H1 (cell line): ENCODE measurements at regions not wholly inside any gene's neighbourhood (a gene's known extent, or its start where the extent isn't known, plus 50 kb on each side); places are given as distances from the start of the nearest gene placed in this dataset.

Experiments
- CHD1 ChIP-seq: IDR thresholded peaks from 2 replicates; pipeline ENCODE4 v1.6.1; 2012; ENCODE audit warnings: low read depth, low read length, improper control_type of control experiment
- TF ChIP-seq, protein P1 (sequence below): fragments of 300-600 bp; sonication (generic); IDR thresholded peaks from 2 replicates; pipeline ENCODE4 v1.7.1; 2012; ENCODE audit warnings: low read length, moderate library complexity, mild to moderate bottlenecking, inconsistent platforms; ENCODE audit not compliant: insufficient replicate concordance

GRCh38 chr2:222806526-222807137 is 54.2 kb upstream of the ACSL3 start (continued):
- TF ChIP-seq, protein P1, sequence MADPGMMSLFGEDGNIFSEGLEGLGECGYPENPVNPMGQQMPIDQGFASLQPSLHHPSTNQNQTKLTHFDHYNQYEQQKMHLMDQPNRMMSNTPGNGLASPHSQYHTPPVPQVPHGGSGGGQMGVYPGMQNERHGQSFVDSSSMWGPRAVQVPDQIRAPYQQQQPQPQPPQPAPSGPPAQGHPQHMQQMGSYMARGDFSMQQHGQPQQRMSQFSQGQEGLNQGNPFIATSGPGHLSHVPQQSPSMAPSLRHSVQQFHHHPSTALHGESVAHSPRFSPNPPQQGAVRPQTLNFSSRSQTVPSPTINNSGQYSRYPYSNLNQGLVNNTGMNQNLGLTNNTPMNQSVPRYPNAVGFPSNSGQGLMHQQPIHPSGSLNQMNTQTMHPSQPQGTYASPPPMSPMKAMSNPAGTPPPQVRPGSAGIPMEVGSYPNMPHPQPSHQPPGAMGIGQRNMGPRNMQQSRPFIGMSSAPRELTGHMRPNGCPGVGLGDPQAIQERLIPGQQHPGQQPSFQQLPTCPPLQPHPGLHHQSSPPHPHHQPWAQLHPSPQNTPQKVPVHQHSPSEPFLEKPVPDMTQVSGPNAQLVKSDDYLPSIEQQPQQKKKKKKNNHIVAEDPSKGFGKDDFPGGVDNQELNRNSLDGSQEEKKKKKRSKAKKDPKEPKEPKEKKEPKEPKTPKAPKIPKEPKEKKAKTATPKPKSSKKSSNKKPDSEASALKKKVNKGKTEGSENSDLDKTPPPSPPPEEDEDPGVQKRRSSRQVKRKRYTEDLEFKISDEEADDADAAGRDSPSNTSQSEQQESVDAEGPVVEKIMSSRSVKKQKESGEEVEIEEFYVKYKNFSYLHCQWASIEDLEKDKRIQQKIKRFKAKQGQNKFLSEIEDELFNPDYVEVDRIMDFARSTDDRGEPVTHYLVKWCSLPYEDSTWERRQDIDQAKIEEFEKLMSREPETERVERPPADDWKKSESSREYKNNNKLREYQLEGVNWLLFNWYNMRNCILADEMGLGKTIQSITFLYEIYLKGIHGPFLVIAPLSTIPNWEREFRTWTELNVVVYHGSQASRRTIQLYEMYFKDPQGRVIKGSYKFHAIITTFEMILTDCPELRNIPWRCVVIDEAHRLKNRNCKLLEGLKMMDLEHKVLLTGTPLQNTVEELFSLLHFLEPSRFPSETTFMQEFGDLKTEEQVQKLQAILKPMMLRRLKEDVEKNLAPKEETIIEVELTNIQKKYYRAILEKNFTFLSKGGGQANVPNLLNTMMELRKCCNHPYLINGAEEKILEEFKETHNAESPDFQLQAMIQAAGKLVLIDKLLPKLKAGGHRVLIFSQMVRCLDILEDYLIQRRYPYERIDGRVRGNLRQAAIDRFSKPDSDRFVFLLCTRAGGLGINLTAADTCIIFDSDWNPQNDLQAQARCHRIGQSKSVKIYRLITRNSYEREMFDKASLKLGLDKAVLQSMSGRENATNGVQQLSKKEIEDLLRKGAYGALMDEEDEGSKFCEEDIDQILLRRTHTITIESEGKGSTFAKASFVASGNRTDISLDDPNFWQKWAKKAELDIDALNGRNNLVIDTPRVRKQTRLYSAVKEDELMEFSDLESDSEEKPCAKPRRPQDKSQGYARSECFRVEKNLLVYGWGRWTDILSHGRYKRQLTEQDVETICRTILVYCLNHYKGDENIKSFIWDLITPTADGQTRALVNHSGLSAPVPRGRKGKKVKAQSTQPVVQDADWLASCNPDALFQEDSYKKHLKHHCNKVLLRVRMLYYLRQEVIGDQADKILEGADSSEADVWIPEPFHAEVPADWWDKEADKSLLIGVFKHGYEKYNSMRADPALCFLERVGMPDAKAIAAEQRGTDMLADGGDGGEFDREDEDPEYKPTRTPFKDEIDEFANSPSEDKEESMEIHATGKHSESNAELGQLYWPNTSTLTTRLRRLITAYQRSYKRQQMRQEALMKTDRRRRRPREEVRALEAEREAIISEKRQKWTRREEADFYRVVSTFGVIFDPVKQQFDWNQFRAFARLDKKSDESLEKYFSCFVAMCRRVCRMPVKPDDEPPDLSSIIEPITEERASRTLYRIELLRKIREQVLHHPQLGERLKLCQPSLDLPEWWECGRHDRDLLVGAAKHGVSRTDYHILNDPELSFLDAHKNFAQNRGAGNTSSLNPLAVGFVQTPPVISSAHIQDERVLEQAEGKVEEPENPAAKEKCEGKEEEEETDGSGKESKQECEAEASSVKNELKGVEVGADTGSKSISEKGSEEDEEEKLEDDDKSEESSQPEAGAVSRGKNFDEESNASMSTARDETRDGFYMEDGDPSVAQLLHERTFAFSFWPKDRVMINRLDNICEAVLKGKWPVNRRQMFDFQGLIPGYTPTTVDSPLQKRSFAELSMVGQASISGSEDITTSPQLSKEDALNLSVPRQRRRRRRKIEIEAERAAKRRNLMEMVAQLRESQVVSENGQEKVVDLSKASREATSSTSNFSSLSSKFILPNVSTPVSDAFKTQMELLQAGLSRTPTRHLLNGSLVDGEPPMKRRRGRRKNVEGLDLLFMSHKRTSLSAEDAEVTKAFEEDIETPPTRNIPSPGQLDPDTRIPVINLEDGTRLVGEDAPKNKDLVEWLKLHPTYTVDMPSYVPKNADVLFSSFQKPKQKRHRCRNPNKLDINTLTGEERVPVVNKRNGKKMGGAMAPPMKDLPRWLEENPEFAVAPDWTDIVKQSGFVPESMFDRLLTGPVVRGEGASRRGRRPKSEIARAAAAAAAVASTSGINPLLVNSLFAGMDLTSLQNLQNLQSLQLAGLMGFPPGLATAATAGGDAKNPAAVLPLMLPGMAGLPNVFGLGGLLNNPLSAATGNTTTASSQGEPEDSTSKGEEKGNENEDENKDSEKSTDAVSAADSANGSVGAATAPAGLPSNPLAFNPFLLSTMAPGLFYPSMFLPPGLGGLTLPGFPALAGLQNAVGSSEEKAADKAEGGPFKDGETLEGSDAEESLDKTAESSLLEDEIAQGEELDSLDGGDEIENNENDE = no peak
- TF ChIP-seq CHD1 = no peak
